SK-N-SH (cell line): ENCODE measurements at regions not wholly inside any gene's neighbourhood (a gene's known extent, or its start where the extent isn't known, plus 50 kb on each side); places are given as distances from the start of the nearest gene placed in this dataset.

Experiments used
- CTCF ChIA-PET: fragments of 300-600, 350-600 bp; formaldehyde crosslinking; extraction: SDS; loops from one replicate; lab custom pipeline; 2021; lab: Yijun Ruan, JAX
- POLR2A ChIA-PET: fragments of 350-600 bp; sonication (Branson Sonifier 250); formaldehyde crosslinking; extraction: SDS; loops from one replicate; lab custom pipeline; 2020; ENCODE audit warnings: antibody characterized with exemption, inconsistent platforms; lab: Yijun Ruan, JAX
- DNase-seq: peaks from one replicate; pipeline ENCODE4 v3.0.0; 2012
- H2AFZ ChIP-seq: fragments of 200-600 bp; sonication (generic); 2 replicates; pipeline ENCODE4 v1.8.1; 2016; ENCODE audit warnings: antibody characterized with exemption, mild to moderate bottlenecking, low read depth
- H3F3A ChIP-seq: fragments of 200-600 bp; sonication (generic); replicated peaks from 2 replicates; pipeline ENCODE3; 2016; ENCODE audit warnings: antibody characterized with exemption, mild to moderate bottlenecking; ENCODE audit not compliant: insufficient read depth
- H3K27ac ChIP-seq, 2 experiments: fragments of 200-500 bp in 1 of 2; fragments of 200-600 bp in 1 of 2; sonication (Bioruptor generic) in 1 of 2; sonication (generic), shearing (Covaris generic) in 1 of 2; 2 replicates each; pipeline versions ENCODE4 v1.5.1 to v1.6.1; 2014 to 2016; ENCODE audit warnings: low read depth in 2 of 2, inconsistent platforms in 1 of 2, low read length in 1 of 2, mild to moderate bottlenecking in 1 of 2, mixed read lengths in 1 of 2
- H3K27me3 ChIP-seq: fragments of 200-600 bp; sonication (generic), shearing (Covaris generic); 2 replicates; pipeline ENCODE4 v1.6.1; 2016; ENCODE audit warnings: mixed run types; ENCODE audit not compliant: insufficient read depth
- H3K36me3 ChIP-seq, 2 experiments: fragments of 200-500 bp in 1 of 2; fragments of 200-600 bp in 1 of 2; sonication (Bioruptor generic) in 1 of 2; sonication (generic) in 1 of 2; replicated peaks in 1 of 2; 2 replicates each; pipeline versions ENCODE3 to v1.5.1; 2014 to 2016; ENCODE audit warnings: low read length in 1 of 2, mild to moderate bottlenecking in 1 of 2; ENCODE audit not compliant: insufficient read depth in 2 of 2, control insufficient read depth in 1 of 2
- H3K4me1 ChIP-seq, 2 experiments: fragments of 200-500 bp in 1 of 2; fragments of 200-600 bp in 1 of 2; sonication (Bioruptor generic) in 1 of 2; sonication (generic), shearing (Covaris generic) in 1 of 2; 2 replicates each; pipeline versions ENCODE4 v1.5.1 to v1.6.1; 2014 to 2016; ENCODE audit warnings: low read depth in 1 of 2, low read length in 1 of 2, mixed run types in 1 of 2; ENCODE audit not compliant: insufficient read depth in 2 of 2, control insufficient read depth in 1 of 2
- H3K4me2 ChIP-seq: fragments of 200-600 bp; sonication (generic), shearing (Covaris generic); 2 replicates; pipeline ENCODE4 v1.6.1; 2017; ENCODE audit warnings: mixed run types
- H3K4me3 ChIP-seq, 2 experiments: fragments of 200-500 bp in 1 of 2; fragments of 200-600 bp in 1 of 2; sonication (Bioruptor generic) in 1 of 2; sonication (generic), shearing (Covaris generic) in 1 of 2; 2 replicates each; pipeline versions ENCODE4 v1.5.1 to v1.8.1; 2014 to 2016; ENCODE audit warnings: low read depth in 2 of 2, inconsistent platforms in 1 of 2, low read length in 1 of 2, mild to moderate bottlenecking in 1 of 2, mixed read lengths in 1 of 2, moderate library complexity in 1 of 2
- H3K79me2 ChIP-seq: fragments of 200-600 bp; sonication (generic); 2 replicates; pipeline ENCODE4 v1.8.1; 2017; ENCODE audit warnings: mild to moderate bottlenecking; ENCODE audit not compliant: insufficient read depth
- H3K9ac ChIP-seq: fragments of 200-600 bp; sonication (generic); 2 replicates; pipeline ENCODE4 v1.6.1; 2017; ENCODE audit warnings: mixed run types
- H3K9me2 ChIP-seq: fragments of 200-600 bp; sonication (generic); 2 replicates; pipeline ENCODE4 v1.6.1; 2017; ENCODE audit warnings: mixed run types
- H3K9me3 ChIP-seq: fragments of 200-600 bp; sonication (generic); 2 replicates; pipeline ENCODE4 v1.6.1; 2017; ENCODE audit warnings: mixed run types, mild to moderate bottlenecking, moderate library complexity
- H4K20me1 ChIP-seq: fragments of 200-600 bp; sonication (generic); 2 replicates; pipeline ENCODE4 v1.6.1; 2017; ENCODE audit warnings: mild to moderate bottlenecking, mixed run types; ENCODE audit not compliant: insufficient read depth
- EZH2phosphoT487 ChIP-seq: fragments of 200-600 bp; sonication (generic); IDR thresholded peaks from 2 replicates; pipeline ENCODE4 v1.6.1; 2017; ENCODE audit warnings: low read depth, mixed run types, mild to moderate bottlenecking, antibody characterized with exemption, moderate library complexity, borderline replicate concordance
- FOXJ3 ChIP-seq: sonication (generic); formaldehyde crosslinking; IDR thresholded peaks from 2 replicates; pipeline ENCODE4 v1.5.1; 2020; ENCODE audit warnings: mild to moderate bottlenecking, missing genetic modification reagents
- FOXM1 ChIP-seq: IDR thresholded peaks from 2 replicates; pipeline ENCODE4 v1.4.0; 2012; ENCODE audit warnings: low read depth, mild to moderate bottlenecking
- GABPA ChIP-seq: IDR thresholded peaks from 2 replicates; pipeline ENCODE4 v1.4.0; 2012; ENCODE audit warnings: low read depth, mild to moderate bottlenecking
- JUND ChIP-seq: IDR thresholded peaks from 2 replicates; pipeline ENCODE4 v1.4.0; 2012
- MEF2A ChIP-seq: IDR thresholded peaks from 2 replicates; pipeline ENCODE4 v1.4.0; 2012; ENCODE audit warnings: low read depth, borderline replicate concordance
- NFIC ChIP-seq: IDR thresholded peaks from 2 replicates; pipeline ENCODE4 v1.4.0; 2012; ENCODE audit warnings: borderline replicate concordance
- RAD21 ChIP-seq: IDR thresholded peaks from 2 replicates; pipeline ENCODE4 v1.6.1; 2012; ENCODE audit warnings: mild to moderate bottlenecking, low read length
- RCOR1 ChIP-seq: fragments of 150-350 bp; IDR thresholded peaks from 2 replicates; pipeline ENCODE4 v1.6.1; 2017; ENCODE audit warnings: antibody characterized with exemption, low read length
- RFX5 ChIP-seq: IDR thresholded peaks from 2 replicates; pipeline ENCODE4 v1.6.1; 2012; ENCODE audit warnings: mild to moderate bottlenecking, improper control_type of control experiment, low read length
- RXRA ChIP-seq: IDR thresholded peaks from 2 replicates; pipeline ENCODE4 v1.4.0; 2012; ENCODE audit warnings: low read depth, mild to moderate bottlenecking, borderline replicate concordance
- SIN3A ChIP-seq: IDR thresholded peaks from 2 replicates; pipeline ENCODE4 v1.6.1; 2012; ENCODE audit warnings: low read depth, mild to moderate bottlenecking, low read length, moderate library complexity, borderline replicate concordance
- TAF1 ChIP-seq: IDR thresholded peaks from 2 replicates; pipeline ENCODE4 v1.6.1; 2012; ENCODE audit warnings: low read depth, mild to moderate bottlenecking, low read length, moderate library complexity, borderline replicate concordance
- TCF12 ChIP-seq: IDR thresholded peaks from 2 replicates; pipeline ENCODE4 v1.4.0; 2012
- YY1 ChIP-seq: IDR thresholded peaks from 2 replicates; pipeline ENCODE4 v1.4.0; 2012; ENCODE audit warnings: low read depth, mild to moderate bottlenecking
- WGBS: methylation state at CpG from one replicate; pipeline ENCODE4 v1.1.6; 2017; ENCODE audit warnings: low lambda C conversion rate; 5-methylcytosine and 5-hydroxymethylcytosine counted together
- TF ChIP-seq, protein P1 (sequence below): IDR thresholded peaks from 2 replicates; pipeline ENCODE4 v1.6.1; 2012; ENCODE audit warnings: mild to moderate bottlenecking, low read depth, low read length, moderate library complexity
- TF ChIP-seq, protein P2 (sequence below): fragments of 200-600 bp; sonication (generic); IDR thresholded peaks from 2 replicates; pipeline ENCODE4 v1.6.1; 2017; ENCODE audit warnings: antibody characterized with exemption, mild to moderate bottlenecking, moderate library complexity
- TF ChIP-seq, protein P3 (sequence below): IDR thresholded peaks from 2 replicates; pipeline ENCODE4; 2012
- TF ChIP-seq, protein P4 (sequence below): fragments of 150-350 bp; IDR thresholded peaks from 2 replicates; pipeline ENCODE4 v1.6.1; 2017; ENCODE audit warnings: antibody characterized with exemption, low read length, low read depth, borderline replicate concordance
- TF ChIP-seq, protein P5 (sequence below): IDR thresholded peaks from 2 replicates; pipeline ENCODE4 v1.4.0; 2012; ENCODE audit warnings: low read depth

DNA sequence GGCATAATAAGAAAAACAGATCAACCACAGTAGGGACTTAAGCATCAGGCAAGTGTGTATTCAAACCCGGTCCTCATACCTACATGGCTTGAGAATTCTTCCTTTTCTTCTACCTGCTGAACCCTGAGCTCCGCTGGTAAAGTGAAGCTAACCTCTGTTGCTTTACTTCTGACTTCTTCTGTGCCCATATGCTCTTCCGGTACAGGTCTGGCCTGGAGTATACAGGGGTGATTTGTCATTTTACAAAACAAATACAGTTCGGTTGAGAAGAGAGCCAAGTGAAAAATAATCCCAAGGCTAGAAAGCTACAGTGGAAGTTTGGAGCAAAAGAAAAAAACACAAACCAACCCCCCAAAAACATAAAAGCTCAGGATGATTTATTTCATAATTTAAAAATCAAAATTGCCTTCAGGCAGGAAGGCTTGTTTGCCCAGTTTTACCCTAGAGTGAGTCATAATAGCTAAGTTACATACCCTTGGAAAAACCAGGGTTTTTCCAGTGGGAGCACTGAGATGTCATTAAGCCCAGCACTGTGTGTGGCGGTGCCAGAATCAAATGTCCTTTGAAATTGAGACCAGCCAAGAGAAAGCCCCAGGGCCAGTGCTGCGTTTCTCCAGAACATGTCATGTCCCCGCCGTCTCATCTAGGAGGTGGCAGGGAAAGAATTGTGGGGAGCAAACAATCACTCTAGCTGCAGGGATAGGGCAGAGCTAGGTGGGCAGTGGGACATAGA is 305.5 kb upstream of the ISX start:
- Histone ChIP-seq H3K4me3 (no peak overlapping the region), H3K9me3 (no peaks in the 10 kb centered on the region), H2AFZ (no peak overlapping the region), H3K27me3 (no peaks in the 10 kb centered on the region), H3F3A (no peaks in the 10 kb centered on the region), H3K79me2 (no peaks in the 10 kb centered on the region), H3K9ac (no peak overlapping the region), H4K20me1 (no peaks in the 10 kb centered on the region), H3K4me2 (no peak overlapping the region), H3K9me2 (no peaks in the 10 kb centered on the region), H3K27ac (no peak overlapping the region), H3K36me3 (no peaks in the 10 kb centered on the region), H3K4me1 (no peaks in the 10 kb centered on the region)
- TF ChIP-seq RXRA (no peak), RAD21 (no peak), RCOR1 (no peak), YY1 (no peak), FOXJ3 (CRISPR knock-in tag) (no peak), GABPA (no peak), JUND (no peak), NFIC (no peak), TCF12 (no peak)
- TF ChIP-seq, protein P1, sequence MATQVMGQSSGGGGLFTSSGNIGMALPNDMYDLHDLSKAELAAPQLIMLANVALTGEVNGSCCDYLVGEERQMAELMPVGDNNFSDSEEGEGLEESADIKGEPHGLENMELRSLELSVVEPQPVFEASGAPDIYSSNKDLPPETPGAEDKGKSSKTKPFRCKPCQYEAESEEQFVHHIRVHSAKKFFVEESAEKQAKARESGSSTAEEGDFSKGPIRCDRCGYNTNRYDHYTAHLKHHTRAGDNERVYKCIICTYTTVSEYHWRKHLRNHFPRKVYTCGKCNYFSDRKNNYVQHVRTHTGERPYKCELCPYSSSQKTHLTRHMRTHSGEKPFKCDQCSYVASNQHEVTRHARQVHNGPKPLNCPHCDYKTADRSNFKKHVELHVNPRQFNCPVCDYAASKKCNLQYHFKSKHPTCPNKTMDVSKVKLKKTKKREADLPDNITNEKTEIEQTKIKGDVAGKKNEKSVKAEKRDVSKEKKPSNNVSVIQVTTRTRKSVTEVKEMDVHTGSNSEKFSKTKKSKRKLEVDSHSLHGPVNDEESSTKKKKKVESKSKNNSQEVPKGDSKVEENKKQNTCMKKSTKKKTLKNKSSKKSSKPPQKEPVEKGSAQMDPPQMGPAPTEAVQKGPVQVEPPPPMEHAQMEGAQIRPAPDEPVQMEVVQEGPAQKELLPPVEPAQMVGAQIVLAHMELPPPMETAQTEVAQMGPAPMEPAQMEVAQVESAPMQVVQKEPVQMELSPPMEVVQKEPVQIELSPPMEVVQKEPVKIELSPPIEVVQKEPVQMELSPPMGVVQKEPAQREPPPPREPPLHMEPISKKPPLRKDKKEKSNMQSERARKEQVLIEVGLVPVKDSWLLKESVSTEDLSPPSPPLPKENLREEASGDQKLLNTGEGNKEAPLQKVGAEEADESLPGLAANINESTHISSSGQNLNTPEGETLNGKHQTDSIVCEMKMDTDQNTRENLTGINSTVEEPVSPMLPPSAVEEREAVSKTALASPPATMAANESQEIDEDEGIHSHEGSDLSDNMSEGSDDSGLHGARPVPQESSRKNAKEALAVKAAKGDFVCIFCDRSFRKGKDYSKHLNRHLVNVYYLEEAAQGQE: no peak
- TF ChIP-seq, protein P2, sequence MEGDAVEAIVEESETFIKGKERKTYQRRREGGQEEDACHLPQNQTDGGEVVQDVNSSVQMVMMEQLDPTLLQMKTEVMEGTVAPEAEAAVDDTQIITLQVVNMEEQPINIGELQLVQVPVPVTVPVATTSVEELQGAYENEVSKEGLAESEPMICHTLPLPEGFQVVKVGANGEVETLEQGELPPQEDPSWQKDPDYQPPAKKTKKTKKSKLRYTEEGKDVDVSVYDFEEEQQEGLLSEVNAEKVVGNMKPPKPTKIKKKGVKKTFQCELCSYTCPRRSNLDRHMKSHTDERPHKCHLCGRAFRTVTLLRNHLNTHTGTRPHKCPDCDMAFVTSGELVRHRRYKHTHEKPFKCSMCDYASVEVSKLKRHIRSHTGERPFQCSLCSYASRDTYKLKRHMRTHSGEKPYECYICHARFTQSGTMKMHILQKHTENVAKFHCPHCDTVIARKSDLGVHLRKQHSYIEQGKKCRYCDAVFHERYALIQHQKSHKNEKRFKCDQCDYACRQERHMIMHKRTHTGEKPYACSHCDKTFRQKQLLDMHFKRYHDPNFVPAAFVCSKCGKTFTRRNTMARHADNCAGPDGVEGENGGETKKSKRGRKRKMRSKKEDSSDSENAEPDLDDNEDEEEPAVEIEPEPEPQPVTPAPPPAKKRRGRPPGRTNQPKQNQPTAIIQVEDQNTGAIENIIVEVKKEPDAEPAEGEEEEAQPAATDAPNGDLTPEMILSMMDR: no peak
- no peak for DNase-seq
- CTCF ChIA-PET: no interaction called here
- POLR2A ChIA-PET: no interaction called here
- 2% methylated on average over 7 of the region's 8 CpGs for WGBS

DNA sequence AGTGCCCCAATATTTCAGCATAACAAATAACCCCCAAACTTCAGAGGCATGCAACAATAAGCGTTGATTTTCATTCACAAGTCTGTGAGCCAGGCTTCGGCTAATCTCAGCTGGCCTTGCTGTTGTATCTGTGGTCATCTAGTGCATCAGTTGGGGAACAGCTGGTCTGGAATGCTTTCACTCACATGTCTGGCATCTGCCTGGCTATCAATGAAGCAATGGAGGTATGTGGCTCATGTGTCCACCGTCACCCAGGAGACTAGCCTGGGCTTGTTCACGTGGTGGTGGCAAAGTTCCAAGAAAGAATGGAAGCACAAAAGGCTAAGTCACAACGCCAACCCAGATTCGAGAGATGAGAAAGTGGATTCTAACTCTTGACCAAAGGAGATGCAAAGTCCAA is 304.8 kb upstream of the ISX start:
- H3K9ac ChIP-seq: no peak overlapping the region
- POLR2A ChIA-PET: no interaction called here
- TF ChIP-seq FOXM1: no peak
- no peak for TF ChIP-seq EZH2phosphoT487
- TF ChIP-seq MEF2A: no peak
- TF ChIP-seq, protein P3, sequence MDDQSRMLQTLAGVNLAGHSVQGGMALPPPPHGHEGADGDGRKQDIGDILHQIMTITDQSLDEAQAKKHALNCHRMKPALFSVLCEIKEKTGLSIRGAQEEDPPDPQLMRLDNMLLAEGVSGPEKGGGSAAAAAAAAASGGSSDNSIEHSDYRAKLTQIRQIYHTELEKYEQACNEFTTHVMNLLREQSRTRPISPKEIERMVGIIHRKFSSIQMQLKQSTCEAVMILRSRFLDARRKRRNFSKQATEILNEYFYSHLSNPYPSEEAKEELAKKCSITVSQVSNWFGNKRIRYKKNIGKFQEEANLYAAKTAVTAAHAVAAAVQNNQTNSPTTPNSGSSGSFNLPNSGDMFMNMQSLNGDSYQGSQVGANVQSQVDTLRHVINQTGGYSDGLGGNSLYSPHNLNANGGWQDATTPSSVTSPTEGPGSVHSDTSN: no peak
- TF ChIP-seq TAF1: no peak
- TF ChIP-seq SIN3A: no peak
- TF ChIP-seq TCF12: no peak
- TF ChIP-seq RXRA: no peak
- TF ChIP-seq, protein P4, sequence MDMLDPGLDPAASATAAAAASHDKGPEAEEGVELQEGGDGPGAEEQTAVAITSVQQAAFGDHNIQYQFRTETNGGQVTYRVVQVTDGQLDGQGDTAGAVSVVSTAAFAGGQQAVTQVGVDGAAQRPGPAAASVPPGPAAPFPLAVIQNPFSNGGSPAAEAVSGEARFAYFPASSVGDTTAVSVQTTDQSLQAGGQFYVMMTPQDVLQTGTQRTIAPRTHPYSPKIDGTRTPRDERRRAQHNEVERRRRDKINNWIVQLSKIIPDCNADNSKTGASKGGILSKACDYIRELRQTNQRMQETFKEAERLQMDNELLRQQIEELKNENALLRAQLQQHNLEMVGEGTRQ: no peak
- no peak for TF ChIP-seq NFIC
- TF ChIP-seq RFX5: no peak
- TF ChIP-seq, protein P5, sequence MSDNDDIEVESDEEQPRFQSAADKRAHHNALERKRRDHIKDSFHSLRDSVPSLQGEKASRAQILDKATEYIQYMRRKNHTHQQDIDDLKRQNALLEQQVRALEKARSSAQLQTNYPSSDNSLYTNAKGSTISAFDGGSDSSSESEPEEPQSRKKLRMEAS: no peak
- TF ChIP-seq, all 33 proteins: peak for 0
- H3K36me3 ChIP-seq: no peaks in the 10 kb centered on the region
- no peaks in the 10 kb centered on the region for H4K20me1 ChIP-seq
- no peak for DNase-seq
- H3K9me3 ChIP-seq: no peaks in the 10 kb centered on the region
- 4% methylated on average over 6 of the region's 6 CpGs for WGBS
- no peak overlapping the region for H3K4me2 ChIP-seq
- no peaks in the 10 kb centered on the region for H3K79me2 ChIP-seq
- H3K4me1 ChIP-seq: no peaks in the 10 kb centered on the region
- no peaks in the 10 kb centered on the region for H3F3A ChIP-seq
- H2AFZ ChIP-seq: no peak overlapping the region
- H3K4me3 ChIP-seq: no peak overlapping the region
- H3K9me2 ChIP-seq: no peaks in the 10 kb centered on the region
- no peaks in the 10 kb centered on the region for H3K27me3 ChIP-seq
- no peak overlapping the region for H3K27ac ChIP-seq
- CTCF ChIA-PET: no interaction called here
